Inflammatory macrophage treated with lipopolysaccharide for 1 hour (primary cell): ENCODE measurements at regions not wholly inside any gene's neighbourhood (a gene's known extent, or its start where the extent isn't known, plus 50 kb on each side); places are given as distances from the start of the nearest gene placed in this dataset.
"Not testable (repeated sequence)": the region's sequence is repeated elsewhere in the genome, so short reads cannot be mapped to it uniquely, and the experiment has no call there.

ENCODE experiments used
- DNase-seq, 2 donors: peaks; one replicate each; pipeline ENCODE4 v3.0.0-alpha.2; 2020 to 2022

GRCh38 chr17:5975661-5976060 is 94.5 kb upstream of the WSCD1 start:
- no peak for DNase-seq

- no peak for DNase-seq
Measured at GRCh38 chr17:5976251-5976650, 93.9 kb upstream of the WSCD1 start.

- no peak for DNase-seq
Measured at GRCh38 chr17:5978496-5978895, 91.7 kb upstream of the WSCD1 start.

- no peak for DNase-seq
Measured at GRCh38 chr17:5980941-5981340, 89.2 kb upstream of the WSCD1 start.

GRCh38 chr17:5986644-5987043 is 83.5 kb upstream of the WSCD1 start:
- DNase-seq = no peak

- no peak for DNase-seq
Measured at GRCh38 chr17:6000426-6000825, 69.8 kb upstream of the WSCD1 start.

GRCh38 chr17:6003221-6003620 is 67.0 kb upstream of the WSCD1 start:
- DNase-seq = not testable (repeated sequence)

GRCh38 chr17:6005939-6006338 is 64.2 kb upstream of the WSCD1 start:
- DNase-seq = no peak

- no peak for DNase-seq
Measured at GRCh38 chr17:6011206-6011605, 59.0 kb upstream of the WSCD1 start.

GRCh38 chr17:6018788-6019187 is 51.4 kb upstream of the WSCD1 start:
- no peak for DNase-seq

GRCh38 chr17:6019959-6020358 is 50.2 kb upstream of the WSCD1 start:
- no peak for DNase-seq

GRCh38 chr17:6020376-6021010 is 49.7 kb upstream of the WSCD1 start:
- DNase-seq = no peak
